ENCODE measurements at regions not wholly inside any gene's neighbourhood (a gene's known extent, or its start where the extent isn't known, plus 50 kb on each side); places are given as distances from the start of the nearest gene placed in this dataset.

- H3K9me3 ChIP-seq (ENCODE audit: control extremely low read depth in 1 of 3, control insufficient read depth in 2 of 3, insufficient read depth in 1 of 3, low read length in 2 of 3) = no peaks in the 10 kb centered on the region
- H3K4me1 ChIP-seq (ENCODE audit: control insufficient read depth in 2 of 2, insufficient read depth in 2 of 2, low read length in 2 of 2) = no peaks in the 10 kb centered on the region
- H3K27ac ChIP-seq (ENCODE audit: low read length in 2 of 2) = no peak overlapping the region
- POLR2A ChIA-PET = no interaction called here
- no CpG with 5 or more reads among the region's 2 CpGs for WGBS (ENCODE audit: insufficient coverage)
- no peak overlapping the region for H2AFZ ChIP-seq (ENCODE audit: insufficient read depth, low read depth, low read length, poor library complexity, severe bottlenecking)
- H3K27me3 ChIP-seq (replicated peaks in 1 of 4; ENCODE audit: control extremely low read depth in 1 of 4, control insufficient read depth in 3 of 4, insufficient read depth in 4 of 4, low read length in 3 of 4) = peaks cover 0 to 3% (median 0%) of the 10 kb centered on the region in 4 experiments
- H4K20me1 ChIP-seq (ENCODE audit: control insufficient read depth, insufficient read depth, low read length, poor library complexity, severe bottlenecking) = no peaks in the 10 kb centered on the region
- no peak for TF ChIP-seq CTCF (IDR thresholded peaks at IDR 0.05)
- TF ChIP-seq EZH2 (IDR thresholded peaks at IDR 0.05; ENCODE audit: borderline replicate concordance, insufficient read depth, low read depth, low read length, poor library complexity, severe bottlenecking) = no peak
- intact Hi-C loops (cut with micrococcal nuclease) = no loop called here
- no peak overlapping the region for H3K9ac ChIP-seq (ENCODE audit: low read length)
- H3K4me3 ChIP-seq (ENCODE audit: control extremely low read depth in 1 of 5, extremely low read depth in 1 of 5, insufficient read depth in 1 of 5, low read depth in 2 of 5, low read length in 4 of 5) = no peak overlapping the region
- DNase-seq (no peak), ATAC-seq (ENCODE audit: low read depth) (no peak)
- no peaks in the 10 kb centered on the region for H3K9me3 Mint-ChIP-seq (ENCODE audit: insufficient read depth)
- CTCF ChIA-PET = no interaction called here
- no peaks in the 10 kb centered on the region for H3K36me3 ChIP-seq (replicated peaks in 1 of 2; ENCODE audit: control extremely low read depth in 1 of 2, control insufficient read depth in 1 of 2, extremely low read depth in 1 of 2, insufficient read depth in 2 of 2, low read length in 1 of 2)
- no peak overlapping the region for H3K4me2 ChIP-seq (replicated peaks; ENCODE audit: low read depth, low read length, poor library complexity, severe bottlenecking)
- peaks cover 5% of the 10 kb centered on the region for H3K27me3 Mint-ChIP-seq
- H3K4me3 Mint-ChIP-seq = no peak overlapping the region
- H3K4me1 Mint-ChIP-seq = no peaks in the 10 kb centered on the region
- H3K79me2 ChIP-seq (ENCODE audit: control insufficient read depth, insufficient read depth, low read length) = no peaks in the 10 kb centered on the region
- no peak overlapping the region for H3K27ac Mint-ChIP-seq
Observed at GRCh38 chr2:65917986-65918385, 485.6 kb upstream of the SPRED2 start.

- no peak overlapping the region for H3K4me2 ChIP-seq (replicated peaks; ENCODE audit: low read depth, low read length, poor library complexity, severe bottlenecking)
- WGBS (ENCODE audit: insufficient coverage) = no CpG with 5 or more reads among the region's 2 CpGs
- intact Hi-C loops (cut with micrococcal nuclease) = no loop called here
- H4K20me1 ChIP-seq (ENCODE audit: control insufficient read depth, insufficient read depth, low read length, poor library complexity, severe bottlenecking) = no peaks in the 10 kb centered on the region
- no peak for TF ChIP-seq EZH2 (IDR thresholded peaks at IDR 0.05; ENCODE audit: borderline replicate concordance, insufficient read depth, low read depth, low read length, poor library complexity, severe bottlenecking)
- TF ChIP-seq CTCF (IDR thresholded peaks at IDR 0.05) = no peak
- no peaks in the 10 kb centered on the region for H3K9me3 ChIP-seq (ENCODE audit: control extremely low read depth in 1 of 3, control insufficient read depth in 2 of 3, insufficient read depth in 1 of 3, low read length in 2 of 3)
- Mint-ChIP-seq H3K27me3 (peaks cover 4% of the 10 kb centered on the region), H3K4me3 (no peak overlapping the region), H3K9me3 (ENCODE audit: insufficient read depth) (no peaks in the 10 kb centered on the region), H3K4me1 (no peaks in the 10 kb centered on the region), H3K27ac (no peak overlapping the region)
- no peak overlapping the region for H2AFZ ChIP-seq (ENCODE audit: insufficient read depth, low read depth, low read length, poor library complexity, severe bottlenecking)
- H3K4me3 ChIP-seq (ENCODE audit: control extremely low read depth in 1 of 5, extremely low read depth in 1 of 5, insufficient read depth in 1 of 5, low read depth in 2 of 5, low read length in 4 of 5) = no peak overlapping the region
- CTCF ChIA-PET = no interaction called here
- H3K27me3 ChIP-seq (replicated peaks in 1 of 4; ENCODE audit: control extremely low read depth in 1 of 4, control insufficient read depth in 3 of 4, insufficient read depth in 4 of 4, low read length in 3 of 4) = peaks cover 0 to 3% (median 0%) of the 10 kb centered on the region in 4 experiments
- POLR2A ChIA-PET = no interaction called here
- no peak overlapping the region for H3K9ac ChIP-seq (ENCODE audit: low read length)
- no peak overlapping the region for H3K27ac ChIP-seq (ENCODE audit: low read length in 2 of 2)
- no peaks in the 10 kb centered on the region for H3K36me3 ChIP-seq (replicated peaks in 1 of 2; ENCODE audit: control extremely low read depth in 1 of 2, control insufficient read depth in 1 of 2, extremely low read depth in 1 of 2, insufficient read depth in 2 of 2, low read length in 1 of 2)
- H3K79me2 ChIP-seq (ENCODE audit: control insufficient read depth, insufficient read depth, low read length) = no peaks in the 10 kb centered on the region
- DNase-seq (no peak), ATAC-seq (ENCODE audit: low read depth) (no peak)
- H3K4me1 ChIP-seq (ENCODE audit: control insufficient read depth in 2 of 2, insufficient read depth in 2 of 2, low read length in 2 of 2) = no peaks in the 10 kb centered on the region
Observed at GRCh38 chr2:65916785-65917295, 484.4 kb upstream of the SPRED2 start.

All from B cell (primary cell).